ENCODE measurements at regions not wholly inside any gene's neighbourhood (a gene's known extent, or its start where the extent isn't known, plus 50 kb on each side); places are given as distances from the start of the nearest gene placed in this dataset.

DNA sequence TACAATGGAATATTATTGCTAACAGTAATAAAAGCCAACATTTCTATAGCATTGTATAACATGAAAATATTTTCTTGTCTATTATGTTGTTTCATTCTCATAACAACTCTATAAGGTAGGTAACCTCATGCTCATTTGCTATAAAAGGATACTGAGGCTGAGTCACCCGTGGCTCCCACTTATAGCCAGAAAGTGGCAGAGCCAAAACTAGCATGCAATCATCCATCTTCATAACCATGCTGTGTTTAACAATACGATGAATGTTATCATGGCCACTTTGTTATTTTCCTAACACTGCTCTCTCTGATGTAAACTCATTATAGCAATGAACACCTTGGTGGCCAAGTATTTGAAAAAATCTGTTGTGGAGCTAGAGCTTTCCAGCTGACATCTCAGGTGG, 80.8 kb upstream of the JUN start:
- DNase-seq: no peak

DNA sequence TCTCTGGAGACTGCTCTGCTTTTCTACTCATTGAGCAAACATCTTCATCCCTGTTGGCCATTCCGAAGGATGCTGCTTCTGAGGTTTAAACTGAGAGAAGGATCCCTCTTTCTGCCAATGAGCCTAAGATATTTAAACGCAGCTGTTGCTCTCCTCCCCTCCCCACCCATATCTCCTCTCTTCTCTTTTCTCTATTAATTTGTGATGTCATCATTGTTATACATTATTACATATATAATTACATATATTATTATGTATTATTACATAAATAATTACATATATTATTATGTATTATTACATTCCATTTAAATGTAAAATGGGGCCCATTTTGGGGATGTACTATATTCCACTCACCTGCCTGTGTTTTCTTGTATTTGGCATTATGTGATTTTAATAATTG, 82.7 kb upstream of the JUN start:
- no peak for DNase-seq

DNA sequence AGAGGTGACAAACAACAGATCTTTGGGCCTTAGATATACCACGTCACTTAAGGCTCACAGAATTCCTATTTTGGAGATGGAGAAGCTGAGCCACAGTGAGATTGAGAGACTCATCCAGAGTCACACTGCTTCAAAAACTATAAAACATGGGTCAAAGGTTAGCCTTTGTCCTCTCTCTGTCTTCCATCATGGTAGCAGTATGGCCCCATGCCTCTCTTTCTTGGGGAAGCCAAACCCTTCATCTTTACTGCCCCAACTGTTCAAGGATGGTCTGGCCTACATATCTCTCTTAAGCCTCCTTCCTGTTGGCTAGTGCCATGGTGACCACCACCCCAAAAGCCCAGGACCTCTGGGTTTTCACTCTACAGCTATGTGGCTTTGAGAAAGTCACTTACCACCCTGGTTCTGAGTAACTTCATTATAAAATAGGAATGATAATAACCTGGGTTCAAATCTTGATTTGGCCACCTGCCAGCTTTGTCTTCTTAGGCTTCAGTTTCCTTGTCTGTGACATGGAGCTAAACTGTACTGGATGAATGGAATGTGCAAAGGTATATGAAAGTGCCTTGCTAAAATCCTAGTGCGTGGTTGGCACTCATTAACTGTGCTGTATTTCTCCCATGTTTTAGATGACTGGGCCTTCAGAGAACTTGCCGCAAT, 85.9 kb upstream of the JUN start:
- no peak for DNase-seq

DNA sequence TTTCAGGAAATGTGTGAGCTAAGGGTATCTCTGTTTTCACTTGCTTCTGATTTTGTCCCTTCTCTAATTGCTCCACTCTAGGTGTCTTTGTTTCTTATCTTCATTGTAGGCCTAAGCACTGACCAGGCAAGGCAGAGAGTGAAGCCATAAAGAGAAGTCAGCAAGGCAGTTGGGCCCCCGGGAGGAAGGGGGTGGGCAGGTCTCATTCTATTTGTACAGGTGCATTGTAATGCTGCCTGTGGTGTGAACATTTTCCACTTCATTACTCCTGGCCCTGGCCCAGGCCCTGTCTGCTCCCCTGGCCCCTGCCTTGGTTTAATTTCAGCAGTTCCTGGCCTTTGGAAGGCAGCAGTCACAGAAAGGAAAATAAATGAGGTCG, 86.4 kb upstream of the JUN start:
- no peak for DNase-seq

DNA sequence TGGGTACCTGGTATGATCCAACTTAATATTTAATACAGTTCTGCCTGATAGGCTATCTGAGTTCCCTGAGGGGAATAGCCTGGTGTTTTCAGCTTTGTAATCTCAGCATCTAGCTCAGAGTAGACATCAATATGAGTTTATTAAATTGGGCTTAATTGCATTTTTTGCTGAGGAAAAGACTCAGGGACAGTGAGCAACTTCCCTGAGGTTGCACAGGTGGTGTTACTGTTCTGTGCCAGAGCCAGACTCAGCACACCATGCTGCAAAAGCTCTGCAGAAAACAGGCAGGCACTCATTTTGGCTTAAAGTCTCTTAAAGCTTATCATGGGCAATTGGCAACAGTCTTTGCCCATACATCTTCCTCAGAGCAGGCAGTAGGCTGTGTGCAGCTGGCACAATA, 90.5 kb upstream of the JUN start:
- DNase-seq: no peak

DNA sequence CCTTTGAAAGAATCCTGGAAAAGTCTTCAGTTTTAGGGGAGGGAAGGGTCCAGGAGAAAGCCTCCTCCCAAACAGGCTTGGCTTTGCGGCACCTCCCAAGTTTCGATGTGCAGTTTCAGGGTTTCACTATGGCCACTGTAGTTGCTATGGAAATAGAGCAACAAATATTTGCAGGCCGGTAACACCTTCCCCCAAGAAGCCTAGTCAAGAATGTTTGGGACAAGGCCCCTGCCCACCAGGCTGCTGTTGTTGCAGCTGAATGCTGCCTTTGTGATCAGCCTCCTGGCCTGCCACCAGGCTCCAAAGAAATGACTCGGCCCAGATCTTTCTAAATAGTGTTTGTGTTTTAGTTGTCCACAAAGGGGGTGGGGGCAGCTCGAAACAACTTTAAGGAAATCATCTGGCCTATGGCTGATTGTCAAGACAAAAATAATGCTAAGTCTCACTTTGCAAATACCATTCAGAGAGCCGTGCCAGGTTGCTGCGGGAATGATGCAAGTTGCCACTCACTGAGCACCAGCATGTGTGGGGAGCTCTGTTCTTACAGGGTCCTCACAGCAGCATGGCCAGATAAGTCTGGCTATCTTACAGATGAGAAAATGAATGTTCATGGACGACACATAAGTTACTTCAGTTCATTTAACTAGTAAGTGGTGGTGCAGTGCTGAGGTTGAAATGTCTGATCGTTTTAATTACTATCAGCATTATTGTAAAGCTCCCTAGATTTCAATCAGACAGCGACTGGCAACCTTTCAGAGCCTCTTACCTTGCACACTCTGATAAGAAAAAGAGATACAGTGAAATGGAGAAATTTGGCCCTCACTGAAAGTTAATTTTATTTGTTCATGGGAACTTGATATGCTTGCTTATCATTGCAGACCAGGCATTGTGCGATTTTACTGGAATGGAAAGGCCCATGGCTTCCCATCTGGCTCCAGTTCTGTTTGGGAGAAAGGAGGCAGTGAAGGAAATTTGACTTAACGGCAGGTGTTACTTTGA, 91.2 kb upstream of the JUN start:
- no peak for DNase-seq

DNA sequence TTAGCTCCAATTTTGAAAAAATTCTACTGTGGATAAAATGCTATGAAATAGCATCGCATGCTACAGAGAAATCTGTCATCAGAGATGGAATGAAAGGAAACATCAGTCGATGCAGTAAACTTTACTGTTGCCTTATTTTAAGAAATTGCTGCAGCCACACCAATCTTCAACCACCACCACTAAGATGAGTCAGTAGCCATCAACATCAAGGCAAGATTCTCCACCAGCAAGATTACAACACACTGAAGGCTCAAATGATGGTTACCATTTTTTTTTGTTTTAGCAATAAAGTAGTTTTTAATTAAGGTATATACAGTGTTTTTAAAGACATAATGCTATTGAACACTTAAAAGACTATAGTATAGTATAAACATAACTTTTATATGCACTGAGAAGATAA, 95.6 kb upstream of the JUN start:
- DNase-seq: no peak

DNA sequence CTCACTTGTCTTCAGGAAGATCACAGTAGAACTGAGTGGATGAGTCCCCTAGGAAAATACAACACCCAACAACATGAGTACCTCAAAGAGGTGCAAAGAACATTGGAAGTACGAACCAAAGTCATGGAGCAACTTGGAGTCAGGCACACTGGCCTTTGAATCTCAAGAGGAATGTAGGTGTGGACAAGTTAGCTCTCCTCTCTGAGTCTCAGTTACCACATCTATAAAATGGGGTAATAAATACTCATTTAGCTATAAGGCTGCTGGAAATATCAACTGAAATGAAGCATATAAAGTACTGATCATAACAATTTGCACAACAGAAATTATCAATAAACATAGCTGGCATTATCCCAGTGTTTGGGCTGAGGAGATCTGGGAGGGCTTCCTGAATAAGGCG, 96.7 kb upstream of the JUN start:
- DNase-seq: no peak

DNA sequence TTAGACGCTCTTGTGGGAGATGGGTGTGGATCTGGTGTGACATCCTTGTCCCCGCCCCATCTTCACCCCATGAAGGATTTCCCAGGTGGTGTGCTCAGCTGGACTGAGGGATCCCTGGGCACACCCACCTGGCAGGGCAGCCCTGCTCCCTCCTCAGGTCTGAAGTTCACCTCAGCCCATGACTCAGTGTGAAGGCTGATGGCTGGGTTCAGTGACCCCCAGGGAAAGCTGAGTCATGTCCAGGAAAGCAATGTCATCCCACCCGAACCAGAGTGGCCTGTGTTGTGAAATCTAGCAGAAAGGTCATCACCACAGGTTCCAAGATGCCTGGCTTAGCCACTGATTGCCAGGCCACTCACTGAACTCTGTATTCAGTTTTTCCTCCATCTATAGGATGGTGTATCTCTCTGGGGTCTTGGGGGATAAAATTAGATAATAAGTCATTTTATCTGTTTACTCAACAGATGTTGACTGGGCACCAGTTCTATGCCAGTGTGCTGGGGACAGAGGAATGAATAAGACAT, 97.7 kb upstream of the JUN start:
- DNase-seq: no peak

DNA sequence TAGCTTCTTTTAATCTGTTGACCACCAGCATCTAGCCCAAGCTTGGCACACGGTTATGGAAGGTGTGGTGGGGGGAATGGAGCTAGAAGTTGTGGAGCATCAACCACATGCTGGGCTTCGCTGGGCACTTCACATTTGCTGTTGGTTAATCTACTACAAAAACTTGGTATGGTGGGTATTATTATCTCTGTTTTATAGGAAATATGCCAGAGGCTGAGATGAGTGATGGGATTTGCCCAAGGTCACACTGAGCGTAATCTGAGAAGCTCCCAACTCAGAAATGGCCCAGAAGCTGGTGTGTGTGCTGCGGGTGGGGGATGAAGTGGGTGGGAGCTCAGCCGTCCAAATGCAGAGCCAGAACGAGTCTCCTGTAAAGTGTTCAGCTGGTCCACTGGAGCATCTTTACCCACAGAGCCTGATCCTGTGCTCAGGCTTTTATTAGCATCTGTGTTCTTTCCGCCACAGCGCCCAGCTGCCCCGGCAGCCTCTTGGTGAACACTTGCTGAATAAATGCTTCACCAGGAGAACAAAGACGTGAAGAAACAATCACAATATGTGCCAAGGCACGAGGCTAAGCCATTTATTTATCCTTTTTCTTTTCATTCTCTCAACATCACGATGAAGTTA, 98.6 kb upstream of the JUN start:
- no peak for DNase-seq

DNA sequence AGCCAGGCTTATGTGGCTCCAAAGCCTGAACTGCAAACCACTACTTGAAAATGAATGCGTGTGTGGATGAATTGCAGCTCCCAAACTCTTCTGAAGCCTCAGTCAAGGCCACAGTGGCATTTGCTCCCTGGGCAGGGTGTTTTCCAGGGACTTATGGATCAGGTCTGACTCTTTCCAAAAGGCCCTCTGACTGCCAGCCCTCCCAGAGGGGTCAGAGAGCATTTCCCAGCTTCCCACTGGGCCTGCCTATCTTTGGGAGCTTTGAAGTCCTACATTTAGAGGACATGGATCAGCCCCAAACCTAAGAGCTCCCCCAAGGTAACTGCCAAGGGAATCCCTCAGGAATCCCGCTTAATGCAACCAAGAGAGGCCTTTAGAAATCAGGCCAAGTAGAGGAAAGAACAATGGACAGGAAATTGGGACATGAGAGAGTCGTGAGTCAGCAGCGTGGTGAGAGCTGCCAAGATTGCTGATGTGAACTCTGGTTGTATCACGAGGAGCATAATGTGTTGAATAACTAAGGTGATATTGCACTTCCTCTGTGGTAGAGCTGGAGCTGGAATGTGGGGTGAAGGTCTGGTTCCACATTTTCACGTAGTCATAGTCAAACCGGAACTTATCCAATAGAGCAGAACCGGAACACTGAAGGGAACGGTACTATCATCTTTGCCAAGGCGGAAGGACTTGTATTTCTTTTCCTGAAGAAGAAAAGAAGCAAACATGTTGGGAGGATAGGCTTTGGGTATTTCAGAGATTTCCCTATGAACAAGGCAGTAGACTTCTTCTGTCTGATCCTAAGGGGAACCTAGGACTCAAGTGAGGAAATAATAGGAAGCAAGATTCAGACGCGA, 99.4 kb upstream of the JUN start:
- no peak for DNase-seq

DNA sequence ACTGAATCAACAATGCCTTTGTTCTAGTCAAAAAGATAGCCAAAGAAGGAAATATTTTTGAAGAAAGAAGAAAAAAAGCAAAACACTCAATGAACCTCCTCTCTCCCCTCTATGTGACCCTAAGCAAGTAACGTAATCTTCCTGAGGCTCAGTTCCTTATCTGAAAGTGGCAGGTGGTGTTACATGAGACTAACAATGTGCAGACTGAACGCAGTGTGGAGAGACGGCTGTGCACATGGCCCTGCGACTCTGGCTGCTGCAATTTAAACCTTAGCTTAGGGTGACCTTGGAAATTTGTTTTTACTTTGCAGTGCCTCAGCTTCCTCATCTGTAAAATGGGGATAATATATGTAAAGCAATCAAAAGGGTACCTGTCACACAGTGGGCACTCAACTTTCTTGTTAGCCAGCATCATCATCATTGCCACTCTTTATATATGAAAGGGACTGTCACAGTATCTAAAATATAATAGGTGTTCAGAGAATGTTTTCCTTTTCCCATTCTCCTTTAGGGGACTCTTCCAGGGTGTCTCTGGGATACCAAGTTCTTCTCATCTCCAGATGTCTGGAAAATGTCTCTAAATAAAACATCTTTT, 100.1 kb upstream of the JUN start:
- no peak for DNase-seq

DNA sequence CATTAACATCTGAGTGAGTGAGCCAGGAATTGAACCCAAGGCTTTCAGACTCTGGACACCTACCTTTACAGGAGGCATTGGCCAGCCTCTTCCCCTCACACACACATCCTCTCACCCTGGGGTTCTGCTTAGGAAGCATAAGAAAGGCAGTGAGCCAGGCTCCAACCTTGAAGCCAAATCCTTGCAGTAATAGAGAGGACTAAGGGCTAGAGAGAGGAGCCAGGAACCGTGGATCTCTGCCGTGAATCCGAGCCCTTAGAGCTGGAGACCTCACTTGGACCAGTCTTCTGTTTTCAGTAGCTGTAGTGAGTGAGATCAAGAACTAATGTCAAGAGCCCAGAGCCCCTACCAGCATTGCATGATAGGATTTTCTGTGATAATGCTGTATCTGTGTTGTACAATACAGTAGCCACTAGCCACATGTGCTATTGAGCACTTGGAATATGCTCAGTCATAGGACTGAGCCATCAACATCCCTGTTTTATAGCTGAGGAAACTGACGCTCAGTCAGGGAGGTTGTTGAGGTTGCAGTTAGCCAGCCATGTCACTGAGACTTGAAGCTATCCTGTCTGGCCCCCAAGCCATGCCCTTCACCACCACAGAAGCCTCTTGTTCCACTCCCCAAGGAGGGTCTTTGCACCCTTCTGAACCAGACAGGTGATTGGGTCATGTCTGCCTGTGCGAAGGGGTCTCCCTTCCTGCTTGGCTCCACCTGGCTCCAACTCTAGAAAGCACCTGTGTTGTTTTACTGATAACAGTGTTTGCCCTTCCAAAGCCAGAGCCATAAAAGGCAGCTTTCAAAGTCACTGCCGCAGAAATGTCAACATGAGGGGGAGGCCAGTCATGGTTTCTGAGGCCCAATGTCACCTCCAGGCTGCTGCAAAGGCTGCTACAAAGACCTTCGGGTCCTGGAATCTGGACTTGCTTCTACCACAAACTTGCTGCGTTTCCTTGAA, 101.1 kb upstream of the JUN start:
- DNase-seq: no peak

DNA sequence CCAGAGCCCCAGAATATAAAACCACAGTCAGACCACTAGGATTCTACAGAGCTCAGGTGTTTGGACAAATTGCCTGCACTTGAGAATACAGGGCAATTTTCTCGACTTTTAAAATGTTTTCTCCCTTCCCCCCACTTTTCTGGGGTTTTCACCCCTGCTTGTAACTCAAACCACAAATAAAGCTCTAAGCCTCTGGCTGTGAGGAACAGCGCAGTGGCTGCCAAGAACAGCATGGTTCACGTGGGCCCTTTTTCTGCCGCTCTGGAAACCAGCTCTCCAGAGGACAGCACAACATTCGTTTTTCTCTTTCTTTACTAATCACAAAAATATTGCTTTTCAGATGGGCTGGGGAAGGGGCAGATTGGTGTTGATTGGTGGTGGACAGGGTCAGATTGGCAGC, 102.2 kb upstream of the JUN start:
- DNase-seq: no peak

DNA sequence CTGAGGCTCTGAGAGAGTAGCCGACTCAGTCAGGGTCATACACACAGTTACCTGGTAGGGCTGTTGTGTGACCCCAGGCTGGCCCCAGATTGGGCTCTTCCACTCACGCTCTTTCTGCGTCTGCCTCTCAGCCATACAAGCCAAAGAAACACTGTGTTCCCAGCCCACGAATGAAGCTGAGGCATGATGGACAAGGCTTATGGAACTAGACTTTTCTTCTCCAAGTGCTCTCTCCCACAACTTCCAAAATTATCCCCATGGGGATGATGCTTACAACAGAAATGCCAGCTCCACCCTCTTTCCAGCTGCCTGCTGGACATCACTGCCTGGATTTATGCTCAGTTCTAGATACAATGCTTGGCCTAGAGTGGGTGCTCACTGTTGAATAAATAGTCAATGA, 102.8 kb upstream of the JUN start:
- DNase-seq: no peak

DNA sequence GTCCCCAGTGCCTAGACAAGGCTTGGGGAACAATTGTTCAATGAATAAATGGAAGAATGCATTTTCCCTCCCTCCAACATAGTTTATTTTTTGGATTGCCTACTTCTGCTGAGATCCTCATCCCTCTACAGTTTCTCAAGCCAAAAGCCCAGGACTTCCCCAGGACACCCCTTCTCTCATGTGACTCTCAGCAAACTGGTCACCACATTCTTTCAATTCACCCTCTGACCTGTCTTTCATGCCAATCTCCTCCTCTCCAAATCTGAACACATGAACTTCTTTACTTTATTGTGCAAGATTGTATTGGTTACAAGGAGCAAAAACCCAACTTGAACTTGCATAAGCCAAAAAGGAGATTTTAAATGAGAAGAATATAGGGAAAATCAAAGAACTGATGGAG, 103.2 kb upstream of the JUN start:
- DNase-seq: no peak

DNA sequence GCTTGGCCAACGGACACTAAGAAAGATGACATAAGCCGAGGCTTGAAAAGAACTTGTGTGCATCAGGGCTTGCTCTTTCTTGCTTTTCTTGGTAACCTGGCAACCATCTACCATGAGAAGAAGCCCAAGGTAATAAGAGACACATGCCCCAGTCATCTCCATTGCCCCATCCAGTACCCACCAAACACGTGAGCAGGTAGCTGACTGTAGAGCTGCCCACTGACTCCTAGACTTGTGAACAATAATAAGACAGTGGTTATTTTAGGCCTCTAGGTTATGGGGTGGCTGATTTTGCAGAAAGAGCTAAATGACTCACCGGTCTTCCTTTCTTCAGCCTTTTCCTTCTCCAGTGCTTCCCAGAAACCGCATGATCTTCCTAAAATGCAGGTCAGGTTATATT, 105.0 kb upstream of the JUN start:
- DNase-seq: no peak

DNA sequence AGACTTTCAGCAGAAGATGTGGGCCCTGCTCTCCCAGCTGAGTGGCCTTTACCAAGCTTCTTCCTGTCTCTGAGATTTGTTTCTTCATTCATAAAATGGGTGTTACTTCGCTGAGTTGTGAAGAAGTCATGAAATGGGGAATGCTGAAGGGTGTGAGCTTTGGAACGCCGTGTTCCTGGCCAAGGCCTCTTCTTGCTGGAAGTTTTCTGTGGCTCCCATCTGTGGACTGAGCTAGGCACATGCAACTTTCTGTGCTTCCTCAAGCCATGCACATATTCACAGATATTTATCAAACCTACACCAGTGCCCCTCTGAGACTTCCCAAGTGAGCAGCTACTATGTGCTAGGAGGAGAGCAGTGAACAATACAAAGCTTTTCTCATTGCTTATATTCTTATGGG, 106.3 kb upstream of the JUN start:
- DNase-seq: no peak

DNA sequence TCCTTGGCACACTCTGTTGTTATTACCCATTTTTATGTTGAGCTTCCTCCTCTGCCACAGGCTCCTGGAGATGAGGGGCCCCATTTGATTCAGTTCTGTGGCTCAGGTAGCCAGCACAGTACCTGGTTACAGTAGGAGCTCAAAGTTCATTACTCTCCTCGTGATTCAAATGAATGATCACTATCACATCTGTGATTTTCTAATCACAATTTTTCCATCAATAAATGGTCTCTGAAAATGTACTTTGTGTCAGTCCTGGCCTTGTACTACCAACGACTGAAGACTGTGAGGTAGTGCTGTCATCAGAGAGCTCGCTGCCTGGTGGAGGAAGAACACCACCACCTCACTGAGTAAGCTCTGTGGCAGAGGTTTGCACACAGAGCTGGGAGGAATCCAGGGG, 106.8 kb upstream of the JUN start:
- no peak for DNase-seq

DNA sequence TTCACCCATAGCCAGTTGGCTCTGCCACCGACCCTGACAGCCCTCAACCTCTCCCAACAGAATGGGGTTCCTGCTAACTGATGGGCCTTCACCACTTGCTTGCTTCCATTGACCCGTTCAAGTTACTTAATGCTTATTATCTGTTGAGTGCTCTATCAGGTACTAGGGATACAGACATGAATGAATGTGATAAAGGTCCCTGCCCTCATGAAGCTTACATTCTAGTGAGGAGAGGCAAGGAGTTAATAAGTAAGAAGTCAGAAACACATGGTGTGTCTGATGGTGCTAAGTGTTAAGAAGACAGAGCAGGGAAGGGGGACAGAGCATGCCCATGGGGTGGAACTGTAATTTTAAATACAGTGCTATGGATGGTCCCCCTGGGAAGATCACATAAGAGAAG, 107.5 kb upstream of the JUN start:
- no peak for DNase-seq

DNA sequence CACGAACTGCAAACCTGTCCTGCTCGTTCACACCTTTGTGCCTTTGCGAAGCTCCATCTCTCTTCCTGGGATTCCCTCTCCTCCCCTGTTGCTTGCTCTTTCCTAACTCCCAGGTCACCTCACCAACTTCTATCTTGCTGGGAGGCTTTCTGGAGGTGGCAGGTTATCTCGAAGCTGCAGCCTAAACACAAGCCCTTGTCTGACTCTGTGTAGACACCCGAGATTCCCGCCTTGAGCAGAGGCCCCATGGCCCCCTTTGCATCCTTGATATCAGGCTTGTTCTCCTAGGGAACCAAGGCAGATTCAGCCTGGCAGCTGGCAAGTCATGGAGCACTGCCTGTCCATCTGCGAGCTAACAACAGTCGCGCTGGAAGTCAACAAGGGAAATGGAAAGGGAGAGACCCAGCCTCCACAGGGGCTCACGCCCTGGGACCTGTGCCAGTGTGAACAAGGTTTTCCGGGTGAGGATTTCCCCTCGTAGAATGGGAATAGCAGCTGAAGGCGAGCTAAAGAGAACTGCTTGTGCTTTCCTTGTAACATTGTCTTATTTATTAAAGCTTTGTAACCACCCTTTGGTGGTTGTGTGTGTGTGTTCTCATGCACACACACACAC, 109.5 kb upstream of the JUN start:
- DNase-seq: no peak
